ENCODE measurements at regions not wholly inside any gene's neighbourhood (a gene's known extent, or its start where the extent isn't known, plus 50 kb on each side); places are given as distances from the start of the nearest gene placed in this dataset.

- ATAC-seq (ENCODE audit: low FRiP score) (no peak), DNase-seq (ENCODE audit: low spot score) (no peak)
- no peak for TF ChIP-seq CTCF (IDR thresholded peaks at IDR 0.05)
These were observed 272.8 kb downstream of the ZNF248 start for GRCh38 chr10:37584643-37585042.

GRCh38 chr10:37582237-37582636 is 275.2 kb downstream of the ZNF248 start:
- no peak for TF ChIP-seq CTCF (IDR thresholded peaks at IDR 0.05)
- no peak for DNase-seq (ENCODE audit: low spot score)
- no peak for ATAC-seq (ENCODE audit: low FRiP score)

GRCh38 chr10:37576154-37576553 is 281.3 kb downstream of the ZNF248 start:
- DNase-seq (ENCODE audit: low spot score) (no peak), ATAC-seq (ENCODE audit: low FRiP score) (no peak)
- TF ChIP-seq CTCF (IDR thresholded peaks at IDR 0.05) = no peak

- TF ChIP-seq CTCF (IDR thresholded peaks at IDR 0.05) = no peak
- no peak for DNase-seq (ENCODE audit: low spot score)
- no peak for ATAC-seq (ENCODE audit: low FRiP score)
These were observed 285.2 kb downstream of the ZNF248 start for GRCh38 chr10:37572206-37572605.

GRCh38 chr10:37566332-37566731 is 291.1 kb downstream of the ZNF248 start:
- DNase-seq (ENCODE audit: low spot score) (no peak), ATAC-seq (ENCODE audit: low FRiP score) (no peak)
- TF ChIP-seq CTCF (IDR thresholded peaks at IDR 0.05) = no peak

GRCh38 chr10:37563715-37564108 is 293.7 kb downstream of the ZNF248 start:
- no peak for TF ChIP-seq CTCF (IDR thresholded peaks at IDR 0.05)
- ATAC-seq (ENCODE audit: low FRiP score) (no peak), DNase-seq (ENCODE audit: low spot score) (no peak)

- ATAC-seq (ENCODE audit: low FRiP score) = no peak
- DNase-seq (ENCODE audit: low spot score) = no peak
- no peak for TF ChIP-seq CTCF (IDR thresholded peaks at IDR 0.05)
These were observed 294.2 kb downstream of the ZNF248 start for GRCh38 chr10:37563107-37563714.

All from omental fat pad (tissue), 3 donors.